GM11168 (cell line): ENCODE measurements at regions not wholly inside any gene's neighbourhood (a gene's known extent, or its start where the extent isn't known, plus 50 kb on each side); places are given as distances from the start of the nearest gene placed in this dataset.
"Not testable (repeated sequence)": the region's sequence is repeated elsewhere in the genome, so short reads cannot be mapped to it uniquely, and the experiment has no call there.

Source experiments
- in situ Hi-C: fragments of 300-500 bp; cut with MboI; formaldehyde crosslinking; loops from one replicate; pipeline ENCODE4 v1.12.0; 2022; ENCODE audit warnings: low sequenced_read_pairs; ENCODE audit not compliant: unreplicated experiment

DNA sequence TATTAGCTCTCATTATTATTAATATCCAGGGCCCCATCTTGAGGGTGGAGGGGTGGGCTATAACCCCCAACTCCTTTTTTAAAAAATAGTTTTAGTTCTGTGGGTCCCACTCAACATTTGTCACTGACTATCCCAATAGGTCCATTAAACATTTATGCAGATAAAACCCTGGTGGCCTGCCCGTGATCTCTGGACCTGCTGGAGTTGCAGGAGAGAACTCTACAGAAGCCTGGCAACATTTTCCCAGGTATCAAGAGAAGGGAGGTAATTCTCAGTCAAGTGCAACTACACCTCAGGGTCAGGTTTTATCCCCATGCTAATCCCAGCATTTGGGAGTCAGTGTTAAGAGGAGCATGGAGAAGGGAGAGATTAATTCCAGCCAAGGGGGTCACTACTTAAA lies 264.4 kb upstream of the PROK2 start:
- in situ Hi-C loops: no loop called here

DNA sequence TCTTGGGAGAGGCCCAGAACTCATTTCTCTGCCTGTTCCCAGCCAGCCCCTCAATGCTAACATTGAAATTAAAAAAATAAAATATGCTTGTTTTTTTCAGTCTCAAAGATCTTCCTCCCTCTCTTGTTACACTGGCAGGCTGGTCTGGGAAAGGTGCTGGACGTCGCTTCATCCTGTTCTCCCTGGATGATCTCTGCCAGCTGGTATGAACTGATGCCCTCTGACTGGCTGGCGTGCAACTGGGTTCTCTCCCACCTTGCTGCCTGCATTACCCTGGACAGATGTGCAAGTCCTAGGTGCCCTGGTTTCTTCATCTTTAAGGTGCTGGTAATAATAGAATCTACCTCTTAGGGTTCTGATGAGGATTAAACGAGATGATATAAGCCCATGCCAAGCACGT lies 263.9 kb upstream of the PROK2 start:
- in situ Hi-C loops: no loop called here

DNA sequence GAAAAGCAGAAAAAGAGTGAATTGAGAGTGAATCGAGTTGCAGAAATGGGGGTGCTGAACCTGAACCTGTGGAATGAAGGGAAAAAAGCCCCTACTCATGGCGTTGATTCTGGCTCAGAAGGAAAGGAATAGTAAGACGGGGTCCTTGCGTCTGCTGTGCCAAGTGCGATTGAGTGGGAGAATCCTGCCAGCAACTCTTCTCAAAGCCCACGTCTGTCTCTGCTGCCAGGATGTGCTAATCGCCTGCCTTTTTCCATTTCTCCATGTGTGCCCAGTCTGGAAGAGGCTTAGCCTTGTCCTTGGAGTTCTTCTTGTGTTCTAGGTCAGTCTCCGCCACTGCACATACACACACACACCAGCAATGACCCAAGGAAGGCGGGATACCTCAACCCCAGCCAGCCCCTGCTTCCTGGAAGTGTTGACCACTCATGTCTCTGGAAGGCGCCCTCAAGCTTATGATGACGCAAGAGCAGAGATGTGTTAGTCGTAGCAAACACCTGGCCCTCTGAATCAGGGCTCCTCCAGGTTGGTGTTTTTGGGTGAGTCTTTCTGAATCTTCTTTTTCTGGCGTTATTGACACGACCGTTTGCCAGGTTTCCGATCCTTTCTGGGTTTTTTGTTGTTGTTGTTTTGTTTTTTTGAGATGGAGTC lies 262.4 kb upstream of the PROK2 start:
- in situ Hi-C loops: no loop called here

DNA sequence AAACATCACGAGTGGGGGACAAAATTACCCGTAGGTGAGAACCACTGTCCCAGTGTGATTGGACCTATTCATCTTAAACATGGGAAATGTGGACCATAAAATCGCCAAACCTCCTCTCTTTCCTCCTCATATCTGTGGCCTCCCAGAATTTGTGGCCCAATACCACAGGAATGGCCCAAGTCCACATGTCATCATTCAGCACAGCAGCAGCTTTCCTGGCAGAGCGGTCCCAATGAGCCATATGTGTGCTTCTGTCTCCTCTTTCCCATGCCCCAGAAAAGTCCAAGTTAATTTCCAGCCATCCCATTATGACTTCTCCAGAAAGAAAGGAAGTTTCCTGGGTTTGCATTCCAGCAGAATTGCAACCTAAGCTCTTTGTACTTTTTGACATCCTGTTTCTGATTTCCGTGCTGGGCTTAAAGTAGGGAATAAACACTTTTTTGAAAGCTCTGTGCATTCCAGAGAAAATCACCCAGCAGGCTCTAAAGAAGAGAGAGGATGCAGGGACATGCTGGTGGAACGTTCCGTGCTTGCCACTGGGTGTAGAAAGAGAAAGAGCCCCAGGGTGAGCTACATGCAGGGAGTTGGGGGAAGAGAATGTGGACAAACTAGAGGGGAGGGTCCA lies 259.4 kb upstream of the PROK2 start:
- in situ Hi-C loops: no loop called here

DNA sequence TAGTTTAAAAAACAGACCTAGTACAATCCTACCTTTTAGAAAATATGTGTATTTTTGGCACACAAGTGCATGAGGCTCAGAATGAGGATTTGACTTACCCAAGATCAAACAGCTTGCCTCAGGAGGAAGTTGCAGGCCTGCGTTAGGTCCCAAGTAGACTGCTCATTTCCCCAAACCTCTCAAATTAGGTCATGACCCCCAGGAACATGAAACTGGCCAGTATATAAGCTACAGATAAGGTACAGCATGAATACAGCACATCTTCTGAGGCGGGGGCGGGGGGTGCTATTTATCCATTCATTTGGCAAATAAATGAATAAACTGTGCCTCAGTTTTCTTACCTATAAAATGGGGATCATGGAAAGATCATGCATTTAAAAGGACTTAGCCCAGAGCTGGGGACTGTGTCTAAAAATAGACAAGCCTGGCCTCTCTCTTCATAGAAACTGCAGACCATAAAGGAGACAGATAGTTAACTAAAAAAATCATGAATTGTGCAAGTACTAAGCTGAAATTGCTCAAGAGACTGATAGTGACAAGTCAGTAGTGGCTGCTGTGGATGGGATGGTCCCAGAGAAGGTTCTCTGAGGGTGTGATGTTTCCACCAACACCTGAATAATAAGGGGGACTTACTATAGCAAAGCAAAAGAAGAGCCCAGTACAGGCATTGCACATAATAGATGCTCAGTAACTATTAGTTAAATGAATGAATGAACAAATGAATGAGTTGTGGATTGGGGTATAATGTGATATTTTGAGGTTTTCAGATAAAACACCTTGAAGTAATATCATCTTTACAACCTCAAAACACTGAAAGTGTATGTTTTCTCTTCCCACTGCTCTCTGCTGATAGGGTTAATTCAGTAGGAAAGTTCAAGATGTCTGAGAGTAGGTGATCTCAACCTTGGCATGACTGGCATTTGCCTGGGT lies 258.5 kb upstream of the PROK2 start:
- in situ Hi-C loops: no loop called here

DNA sequence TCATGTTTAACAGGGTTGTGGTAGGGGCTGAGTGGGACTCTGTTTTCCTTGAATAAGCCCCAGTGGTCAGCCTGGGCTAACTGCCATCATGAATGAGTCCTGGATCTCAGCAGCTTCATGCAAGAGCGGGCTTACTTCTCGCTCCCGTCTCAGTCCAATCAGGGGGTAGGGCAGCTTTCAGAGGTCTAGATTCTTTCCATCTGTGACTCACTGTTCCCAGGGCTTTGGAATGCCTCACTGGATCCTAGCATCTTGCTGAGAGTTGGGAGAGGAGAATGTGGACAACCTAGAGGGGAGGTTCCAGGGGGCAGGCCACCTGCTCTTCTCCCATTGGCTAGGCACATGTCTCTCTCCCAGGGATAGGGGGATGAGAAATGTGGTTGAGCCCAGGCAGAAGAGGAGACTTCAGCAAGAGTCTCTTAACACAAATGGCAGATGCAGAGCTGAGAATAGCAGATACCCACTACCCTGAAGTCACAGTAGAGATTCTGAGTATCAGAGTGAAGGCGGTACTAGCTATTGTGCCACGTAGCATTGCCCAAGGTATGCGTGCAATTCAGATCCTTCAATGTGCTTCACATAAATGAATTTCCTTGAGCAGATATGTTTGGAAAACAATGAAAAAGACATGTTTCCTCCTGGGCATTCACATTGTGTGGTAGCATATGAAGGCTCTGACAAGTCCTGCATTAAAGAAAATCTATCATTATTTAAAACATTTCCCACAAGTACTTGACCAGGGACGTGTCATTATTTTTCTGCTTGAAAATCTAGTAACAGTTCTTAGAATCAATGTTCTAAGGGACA lies 257.7 kb upstream of the PROK2 start:
- in situ Hi-C loops: no loop called here

DNA sequence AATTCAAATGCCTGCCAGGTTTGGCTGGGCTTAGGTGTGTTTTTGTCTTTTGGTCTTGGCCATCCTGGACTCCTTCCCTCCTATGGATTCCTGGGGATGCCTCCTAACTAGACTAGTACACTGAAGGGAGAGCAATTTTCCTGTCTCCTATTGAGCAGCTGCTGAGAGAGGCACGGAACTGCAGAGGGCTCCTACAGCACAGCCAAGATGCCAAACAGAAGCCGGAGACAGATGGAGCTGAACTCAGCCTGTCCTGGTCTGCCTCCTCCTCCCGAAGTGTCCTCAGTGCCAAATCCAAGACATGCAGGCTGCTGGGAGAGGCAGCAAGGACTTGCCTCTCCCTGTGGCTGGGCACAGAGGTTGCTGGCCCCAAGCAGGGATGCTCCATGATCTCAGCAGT lies 256.6 kb upstream of the PROK2 start:
- in situ Hi-C loops: no loop called here

DNA sequence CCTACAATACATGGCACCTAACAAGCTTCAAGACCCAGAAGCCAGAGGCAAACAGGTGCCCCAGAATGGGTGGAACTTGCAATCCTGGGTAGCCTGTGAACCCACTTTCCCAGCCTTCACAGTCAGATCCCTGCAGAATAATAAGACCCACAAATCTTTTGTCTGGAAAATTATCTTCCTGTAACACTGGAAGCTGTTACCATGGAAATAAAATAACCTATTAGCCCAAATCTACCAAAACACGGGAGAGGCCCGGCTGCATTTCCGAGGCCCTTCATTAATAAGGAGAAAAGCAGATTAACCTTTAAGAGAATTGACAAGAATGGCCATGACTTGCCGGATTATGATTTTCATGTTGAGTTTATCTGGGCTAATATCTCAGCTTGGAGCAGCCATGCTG lies 256.1 kb upstream of the PROK2 start:
- in situ Hi-C loops: no loop called here

DNA sequence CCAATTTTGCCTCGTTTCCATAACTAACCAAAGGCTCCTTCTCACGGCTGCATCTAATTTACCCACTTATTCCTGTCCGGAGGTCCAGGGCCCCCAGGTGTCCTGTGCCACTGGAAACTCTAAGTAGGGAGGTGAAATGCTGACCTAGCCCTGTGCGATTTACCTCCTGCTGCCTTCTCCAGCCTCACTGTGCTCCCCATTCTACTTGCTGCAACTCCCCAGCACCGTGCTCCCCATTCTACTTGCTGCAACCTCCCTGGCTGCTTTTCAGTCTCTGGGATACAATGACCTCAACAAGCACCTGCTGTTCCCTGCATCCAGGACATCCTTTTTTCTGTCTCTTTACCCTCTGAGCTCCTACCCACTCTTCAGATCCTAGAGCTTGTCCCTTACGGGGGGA lies 254.7 kb upstream of the PROK2 start:
- in situ Hi-C loops: no loop called here

DNA sequence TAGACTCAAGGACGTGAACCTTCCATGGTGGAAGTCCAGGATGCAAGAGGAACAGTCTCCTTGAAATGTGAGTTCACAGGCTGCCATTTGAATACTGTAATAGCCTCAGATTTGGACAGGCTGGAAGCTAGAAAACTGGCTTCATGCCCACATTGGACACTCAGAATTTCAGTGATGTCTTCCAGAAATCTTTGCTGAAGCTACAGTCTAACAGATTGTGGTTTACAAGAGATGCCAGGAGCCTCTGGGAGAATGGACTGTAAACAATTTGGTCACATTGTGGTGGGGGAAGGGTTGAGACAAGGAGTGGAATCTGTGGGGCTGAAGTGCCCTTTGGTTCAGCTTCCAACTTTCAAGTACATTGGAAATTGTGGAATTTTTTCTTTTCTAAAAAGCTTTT lies 252.0 kb upstream of the PROK2 start:
- in situ Hi-C loops: no loop called here

DNA sequence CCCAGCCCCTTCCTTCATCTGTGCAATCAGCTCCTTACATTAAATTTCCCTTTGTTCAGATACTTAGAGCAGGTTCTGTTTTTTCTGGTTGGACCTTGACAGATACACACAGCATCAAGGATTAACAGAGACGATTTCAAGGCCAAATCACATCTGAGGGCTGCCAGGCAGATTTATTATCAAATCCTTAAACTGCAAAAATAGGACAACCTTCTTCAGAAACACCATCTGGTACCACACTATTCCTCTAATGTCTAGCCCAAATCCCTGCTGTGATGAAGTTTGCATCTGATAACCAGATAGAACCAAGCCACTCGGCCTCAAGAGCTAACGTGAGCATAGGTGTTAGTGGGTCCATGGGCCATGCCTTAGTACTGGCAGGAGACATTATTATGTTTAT lies 250.7 kb upstream of the PROK2 start:
- in situ Hi-C loops: no loop called here

DNA sequence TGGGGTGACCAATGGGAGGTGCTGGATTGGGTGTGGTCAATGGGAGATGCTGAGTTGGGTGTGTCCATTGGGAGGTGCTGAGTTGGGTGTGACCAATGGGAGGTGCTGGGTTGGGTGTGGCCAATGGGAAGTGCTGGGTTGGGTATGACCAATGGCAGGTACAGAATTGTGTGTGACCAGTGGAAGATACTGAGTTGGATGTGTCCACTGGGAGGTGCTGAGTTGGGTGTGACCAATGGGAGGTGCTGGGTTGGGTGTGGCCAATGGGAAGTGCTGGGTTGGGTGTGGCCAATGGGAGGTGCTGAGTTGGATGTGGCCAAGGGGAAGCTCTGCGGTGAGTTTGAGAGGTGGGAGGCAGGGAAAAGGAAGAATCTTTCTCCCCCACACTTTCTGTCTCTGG lies 250.0 kb upstream of the PROK2 start:
- in situ Hi-C loops: no loop called here

DNA sequence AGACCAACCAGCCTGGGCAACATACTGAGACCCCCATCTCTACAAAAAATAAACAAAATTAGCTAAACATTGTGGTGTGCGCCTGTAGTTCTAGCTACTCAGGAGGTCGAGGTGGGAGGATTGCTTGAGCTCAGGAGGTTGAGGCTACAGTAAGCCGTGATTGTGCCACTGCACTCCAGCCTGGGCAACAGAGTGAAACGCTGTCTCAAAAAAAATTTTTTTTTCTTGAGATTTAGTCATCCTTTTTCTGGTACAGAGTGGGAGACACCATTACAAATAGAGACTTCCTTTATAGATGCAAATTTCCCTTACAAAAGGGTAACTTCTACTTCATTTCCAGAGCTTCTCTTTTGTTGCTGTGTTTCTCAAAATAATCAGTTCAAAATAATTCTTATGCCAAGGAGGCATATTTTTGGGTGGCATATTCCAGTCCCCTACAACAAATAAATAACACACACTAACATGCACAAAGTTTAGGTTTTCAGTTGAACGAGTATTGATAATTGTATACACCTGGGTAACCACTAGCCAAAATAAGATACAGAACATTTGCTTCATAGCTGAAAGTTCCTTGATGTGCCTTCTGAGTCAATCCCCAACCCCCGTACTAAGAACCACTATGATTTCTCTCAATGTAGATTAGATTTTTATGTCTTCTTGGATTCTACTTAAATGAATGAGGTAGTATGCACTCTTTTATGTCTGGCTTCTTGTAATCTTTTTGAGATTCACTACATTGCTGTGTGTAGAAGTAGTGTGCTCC lies 248.9 kb upstream of the PROK2 start:
- in situ Hi-C loops: no loop called here

DNA sequence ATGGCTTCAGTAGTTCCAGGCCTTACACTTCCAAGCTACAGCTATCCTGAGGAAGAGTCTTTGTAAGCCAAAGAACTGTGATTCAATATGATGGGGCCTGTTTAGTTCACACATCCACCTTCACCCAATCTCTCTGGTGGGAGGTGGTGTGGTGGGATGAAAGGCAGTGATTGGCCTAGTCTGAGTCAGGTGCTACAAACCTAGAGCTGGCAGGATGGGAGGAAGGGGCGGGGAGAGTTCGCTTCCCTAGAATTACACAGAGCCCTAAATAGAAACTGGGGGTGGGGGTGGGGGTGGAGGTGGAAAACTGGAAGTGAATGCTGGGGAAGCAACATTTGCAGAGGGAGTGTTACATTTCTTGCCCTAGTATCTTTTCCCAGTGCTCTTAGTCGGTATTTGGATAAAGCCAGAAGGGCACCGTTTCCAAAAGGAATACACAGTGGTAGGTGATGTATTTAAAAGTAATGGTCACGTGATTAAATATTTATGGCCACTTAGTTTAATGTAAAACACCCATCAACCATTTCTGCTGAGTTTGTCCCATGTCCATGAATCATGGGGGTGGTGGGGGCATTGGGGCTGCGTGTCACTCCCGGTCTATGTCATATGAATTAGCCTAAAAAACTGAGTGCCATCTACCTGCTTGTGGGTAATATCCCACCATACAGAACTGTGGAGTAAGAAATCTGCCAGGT lies 247.6 kb upstream of the PROK2 start:
- in situ Hi-C loops: no loop called here

DNA sequence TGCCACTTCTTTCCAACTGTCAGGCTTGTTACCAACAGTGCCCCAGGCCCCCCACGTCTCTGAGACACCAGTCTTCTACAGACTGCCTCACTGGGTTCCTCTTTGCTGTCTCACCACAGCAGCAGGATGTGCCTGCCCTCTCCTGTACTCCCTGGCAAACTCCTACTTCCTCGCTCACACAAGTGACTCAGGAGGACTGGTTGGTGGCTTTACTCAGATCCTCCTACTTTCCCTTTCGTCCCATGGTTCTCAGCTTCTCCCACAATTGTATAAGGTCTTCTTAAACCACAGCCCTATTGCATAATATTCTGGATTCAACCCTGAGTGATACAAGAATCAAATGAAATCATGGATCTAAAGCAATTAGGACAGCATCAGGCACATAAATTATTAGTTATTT lies 246.6 kb upstream of the PROK2 start:
- in situ Hi-C loops: no loop called here

DNA sequence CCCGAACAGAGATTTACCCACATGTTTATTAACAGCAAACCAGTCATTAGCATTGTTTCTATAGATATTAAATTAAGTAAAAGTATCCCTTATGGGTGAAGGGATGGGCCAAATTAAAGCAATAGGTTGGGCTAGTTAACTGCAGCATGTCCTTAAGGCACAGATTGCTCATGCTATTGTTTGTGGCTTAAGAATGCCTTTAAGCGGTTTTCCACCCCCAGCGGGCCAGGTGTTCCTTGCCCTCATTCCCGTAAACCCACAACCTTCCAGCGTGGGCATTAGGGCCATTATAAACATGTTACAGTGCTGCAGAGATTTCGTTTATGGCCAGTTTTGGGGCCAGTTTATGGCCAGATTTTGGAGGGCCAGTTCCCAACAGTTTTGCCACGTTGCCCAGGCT lies 245.3 kb upstream of the PROK2 start:
- in situ Hi-C loops: not testable (repeated sequence)

DNA sequence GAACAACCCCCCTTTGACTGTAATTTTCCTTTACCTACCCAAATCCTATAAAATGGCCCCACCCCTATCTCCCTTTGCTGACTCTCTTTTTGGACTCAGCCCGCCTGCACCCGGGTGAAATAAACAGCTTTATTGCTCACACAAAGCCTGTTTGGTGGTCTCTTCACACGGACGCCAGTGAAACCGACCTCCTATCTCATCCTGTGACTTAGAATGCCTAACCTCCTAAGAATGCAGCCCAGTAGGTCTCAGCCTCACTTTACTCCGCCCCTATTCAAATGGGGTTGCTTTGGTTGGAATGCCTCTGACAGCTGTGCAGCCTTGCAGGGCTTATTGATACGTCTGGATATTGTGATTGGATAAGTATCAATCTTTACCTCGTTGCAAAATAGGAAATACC lies 243.8 kb upstream of the PROK2 start:
- in situ Hi-C loops: not testable (repeated sequence)

DNA sequence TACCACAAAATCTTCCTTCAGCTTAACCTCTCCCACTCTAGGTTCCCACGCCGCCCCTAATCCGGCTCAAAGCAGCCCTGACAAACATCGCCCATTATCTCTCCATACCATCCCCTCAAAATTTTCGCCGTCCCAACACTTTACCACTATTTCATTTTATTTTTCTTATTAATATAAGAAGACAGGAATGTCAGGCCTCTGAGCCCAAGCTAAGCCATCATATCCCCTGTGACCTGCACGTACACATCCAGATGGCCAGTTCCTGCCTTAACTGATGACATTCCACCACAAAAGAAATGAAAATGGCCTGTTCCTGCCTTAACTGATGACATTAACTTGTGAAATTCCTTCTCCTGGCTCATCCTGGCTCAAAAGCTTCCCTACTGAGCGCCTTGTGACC lies 243.4 kb upstream of the PROK2 start:
- in situ Hi-C loops: not testable (repeated sequence)

DNA sequence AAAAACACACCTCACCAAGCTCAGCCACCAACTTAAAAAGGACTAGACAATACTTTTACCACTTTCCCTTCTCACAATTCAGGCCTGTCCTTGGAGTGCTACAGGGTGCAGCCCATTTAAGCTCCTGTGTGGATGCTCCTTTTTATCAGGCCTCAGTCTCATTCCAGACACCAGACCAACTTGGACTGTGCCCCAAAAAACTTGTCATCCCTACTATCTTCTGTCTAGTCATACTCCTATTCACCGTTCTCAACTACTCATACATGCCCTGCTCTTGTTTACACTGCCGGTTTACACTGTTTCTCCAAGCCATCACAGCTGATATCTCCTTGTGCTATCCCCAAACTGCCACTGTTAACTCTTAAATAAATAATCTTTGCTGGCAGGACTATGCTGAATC lies 242.8 kb upstream of the PROK2 start:
- in situ Hi-C loops: not testable (repeated sequence)
